WI38 (cell line): ENCODE measurements at regions not wholly inside any gene's neighbourhood (a gene's known extent, or its start where the extent isn't known, plus 50 kb on each side); places are given as distances from the start of the nearest gene placed in this dataset.

Experiments
- H3K4me3 ChIP-seq: 2 replicates; pipeline ENCODE4 v1.5.1; 2011; ENCODE audit warnings: low read depth, mild to moderate bottlenecking, control low read depth, low read length
- CTCF ChIP-seq: IDR thresholded peaks from 2 replicates; pipeline ENCODE4 v1.5.1; 2012; ENCODE audit warnings: low read depth, mild to moderate bottlenecking, control low read depth, low read length

DNA sequence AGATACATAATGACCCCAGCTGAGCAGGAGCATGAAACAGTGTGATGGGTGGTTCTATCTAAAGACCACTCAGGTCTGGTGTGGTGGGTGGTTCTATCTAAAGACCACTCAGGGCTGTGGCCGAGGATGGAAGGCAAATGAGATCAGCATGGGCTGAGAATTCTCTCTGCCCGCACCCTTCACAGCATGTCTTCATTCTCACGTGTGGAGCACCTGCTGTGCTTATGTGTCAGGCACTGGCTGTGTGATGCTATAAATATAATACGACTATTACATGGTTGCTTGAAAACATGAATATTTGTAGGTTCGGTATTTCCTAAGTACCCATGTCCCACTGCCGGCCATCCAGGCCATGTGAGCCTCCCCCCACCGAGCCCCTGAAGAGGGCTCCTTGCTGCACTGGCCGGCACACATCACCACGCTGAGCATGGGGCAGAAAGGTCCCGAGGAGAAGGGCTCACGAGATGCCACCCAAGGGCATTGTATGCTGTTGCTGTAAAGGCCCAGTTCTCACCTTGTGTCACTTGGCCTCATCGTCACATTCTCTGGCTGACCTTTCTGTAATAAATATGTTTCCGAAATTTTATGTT, 810.2 kb downstream of the UQCRFS1 start:
- TF ChIP-seq CTCF: no peak
- no peak overlapping the region for H3K4me3 ChIP-seq

- no peak overlapping the region for H3K4me3 ChIP-seq
- no peak for TF ChIP-seq CTCF
Observed at GRCh38 chr19:28401739-28402424, 811.1 kb downstream of the UQCRFS1 start.

GRCh38 chr19:28400953-28401671, 811.8 kb downstream of the UQCRFS1 start:
- no peak overlapping the region for H3K4me3 ChIP-seq
- TF ChIP-seq CTCF: no peak

GRCh38 chr19:28399187-28399586, 813.8 kb downstream of the UQCRFS1 start:
- no peak for TF ChIP-seq CTCF
- no peak overlapping the region for H3K4me3 ChIP-seq

GRCh38 chr19:28397800-28398199, 815.2 kb downstream of the UQCRFS1 start:
- H3K4me3 ChIP-seq: no peak overlapping the region
- no peak for TF ChIP-seq CTCF

GRCh38 chr19:28397306-28397705, 815.6 kb downstream of the UQCRFS1 start:
- H3K4me3 ChIP-seq: no peak overlapping the region
- no peak for TF ChIP-seq CTCF

GRCh38 chr19:28396287-28396831, 816.6 kb downstream of the UQCRFS1 start:
- H3K4me3 ChIP-seq: no peak overlapping the region
- no peak for TF ChIP-seq CTCF
